ENCODE measurements at regions not wholly inside any gene's neighbourhood (a gene's known extent, or its start where the extent isn't known, plus 50 kb on each side); places are given as distances from the start of the nearest gene placed in this dataset.
A peak's percentile ranks its signal among the peaks of the same experiment; 100 is the strongest.
"Not testable (repeated sequence)": the region's sequence is repeated elsewhere in the genome, so short reads cannot be mapped to it uniquely, and the experiment has no call there.

- H3K27ac Mint-ChIP-seq = peak overlapping the region; percentile 50
- H3K27me3 Mint-ChIP-seq = peaks cover 4% of the 10 kb centered on the region
- no peaks in the 10 kb centered on the region for H3K36me3 Mint-ChIP-seq (ENCODE audit: low read depth)
- ATAC-seq (replicated peaks) = no peak
- no peak overlapping the region for H3K4me3 Mint-ChIP-seq
- H3K4me1 Mint-ChIP-seq = peaks cover 5% of the 10 kb centered on the region
- H3K9me3 Mint-ChIP-seq = no peaks in the 10 kb centered on the region
Observed at GRCh38 chr2:42977270-42978174, 185.1 kb upstream of the HAAO start.

GRCh38 chr2:42976351-42976750 is 184.0 kb upstream of the HAAO start:
- no peak for ATAC-seq (replicated peaks)
- Mint-ChIP-seq H3K4me3 (no peak overlapping the region), H3K27me3 (peaks cover 4% of the 10 kb centered on the region), H3K36me3 (ENCODE audit: low read depth) (no peaks in the 10 kb centered on the region), H3K27ac (no peak overlapping the region), H3K9me3 (no peaks in the 10 kb centered on the region), H3K4me1 (peaks cover 8% of the 10 kb centered on the region)

GRCh38 chr2:42974721-42975717 is 182.6 kb upstream of the HAAO start:
- Mint-ChIP-seq H3K36me3 (ENCODE audit: low read depth) (no peaks in the 10 kb centered on the region), H3K27ac (no peak overlapping the region), H3K27me3 (peaks cover 4% of the 10 kb centered on the region), H3K4me1 (peaks cover 8% of the 10 kb centered on the region), H3K4me3 (no peak overlapping the region), H3K9me3 (no peaks in the 10 kb centered on the region)
- ATAC-seq (replicated peaks) = no peak

DNA sequence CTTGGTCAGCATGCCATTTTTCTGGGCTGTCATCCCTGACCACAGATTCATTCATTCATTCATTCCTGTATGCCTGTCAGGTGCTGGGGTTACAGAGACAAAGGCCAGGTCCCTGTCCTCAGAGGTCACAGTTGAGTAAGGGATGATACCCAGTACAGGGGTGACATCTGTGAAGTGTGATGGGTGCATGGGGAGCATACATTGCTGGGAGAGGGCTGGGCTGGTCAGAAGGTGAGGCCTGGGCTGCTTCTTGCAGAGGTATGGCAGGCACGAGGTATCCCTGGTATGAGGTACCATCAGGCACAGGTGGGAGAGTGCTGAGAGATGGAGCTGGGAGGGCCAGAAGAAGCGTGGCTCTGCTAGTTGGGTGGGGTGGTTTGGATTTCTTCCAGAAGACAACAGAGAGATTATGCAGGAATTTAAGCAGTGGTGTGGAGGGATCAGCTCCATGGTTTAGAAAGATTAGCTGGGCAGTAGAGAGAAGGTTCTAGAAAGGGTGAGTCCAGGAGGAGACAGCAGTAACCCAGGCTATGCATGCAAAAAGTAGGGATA is 181.9 kb upstream of the HAAO start:
- no peaks in the 10 kb centered on the region for H3K36me3 Mint-ChIP-seq (ENCODE audit: low read depth)
- ATAC-seq (replicated peaks) = no peak

DNA sequence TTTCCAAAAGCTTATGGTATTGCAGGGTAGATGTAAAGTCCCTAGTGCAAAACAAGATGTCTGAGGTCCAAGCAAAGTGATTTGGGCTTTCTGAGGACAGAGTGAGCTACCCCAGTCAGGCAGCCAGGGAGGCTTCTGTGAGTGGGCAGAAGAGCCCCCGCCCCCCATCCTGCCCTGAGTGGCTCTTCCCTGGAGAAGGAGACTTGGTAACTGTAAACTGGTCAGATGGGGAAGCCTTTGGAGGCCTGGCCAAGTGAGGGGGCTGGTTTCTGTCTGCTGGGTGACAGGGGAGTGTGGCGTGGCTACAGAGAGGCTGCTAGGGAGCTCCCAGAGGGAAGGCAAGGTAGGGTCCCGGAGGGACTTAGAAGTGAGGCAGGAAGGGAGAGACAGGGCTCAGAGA is 181.3 kb upstream of the HAAO start:
- Mint-ChIP-seq H3K4me3 (no peak overlapping the region), H3K27me3 (peaks cover 4% of the 10 kb centered on the region), H3K9me3 (no peaks in the 10 kb centered on the region), H3K36me3 (ENCODE audit: low read depth) (no peaks in the 10 kb centered on the region), H3K27ac (no peak overlapping the region), H3K4me1 (peaks cover 8% of the 10 kb centered on the region)
- ATAC-seq (replicated peaks) = no peak

More for the DNA sequence above, 181.9 kb upstream of the HAAO start:
- Mint-ChIP-seq H3K4me1 (peaks cover 8% of the 10 kb centered on the region), H3K27me3 (peaks cover 4% of the 10 kb centered on the region), H3K4me3 (no peak overlapping the region), H3K27ac (no peak overlapping the region), H3K9me3 (no peaks in the 10 kb centered on the region)

GRCh38 chr2:42972933-42973516 is 180.6 kb upstream of the HAAO start:
- peak; percentile 26 for ATAC-seq (replicated peaks)
- H3K27ac Mint-ChIP-seq; H3K27me3 Mint-ChIP-seq; H3K36me3 Mint-ChIP-seq (ENCODE audit: low read depth); H3K9me3 Mint-ChIP-seq; H3K4me1 Mint-ChIP-seq; H3K4me3 Mint-ChIP-seq: not testable (repeated sequence)

- no peak overlapping the region for H3K27ac Mint-ChIP-seq
- H3K36me3 Mint-ChIP-seq (ENCODE audit: low read depth) = no peaks in the 10 kb centered on the region
- H3K27me3 Mint-ChIP-seq = peaks cover 2% of the 10 kb centered on the region
- no peak overlapping the region for H3K4me3 Mint-ChIP-seq
- no peaks in the 10 kb centered on the region for H3K9me3 Mint-ChIP-seq
- H3K4me1 Mint-ChIP-seq = peaks cover 6% of the 10 kb centered on the region
- peak; percentile 64 for ATAC-seq (replicated peaks)
Observed at GRCh38 chr2:42971947-42972736, 179.8 kb upstream of the HAAO start.

DNA sequence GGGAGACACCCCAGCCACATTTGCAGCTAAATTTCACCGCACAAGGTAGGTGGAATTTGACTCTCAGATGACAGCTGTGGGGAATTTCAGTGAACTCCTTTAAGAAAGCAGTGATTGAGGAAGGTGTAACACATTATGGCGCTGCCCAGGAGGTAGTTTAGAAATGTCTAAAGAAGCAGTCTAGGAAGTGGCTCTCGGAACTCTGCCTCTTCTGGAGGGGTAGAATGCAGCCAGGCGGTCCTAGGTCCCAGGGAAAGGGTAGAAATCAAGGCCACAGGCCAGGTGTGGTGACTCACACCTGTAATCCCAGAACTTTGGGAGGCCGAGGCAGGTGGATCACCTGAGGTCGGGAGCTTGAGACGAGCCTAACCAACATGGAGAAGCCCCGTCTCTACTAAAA is 179.0 kb upstream of the HAAO start:
- H3K27me3 Mint-ChIP-seq = no peaks in the 10 kb centered on the region
- H3K36me3 Mint-ChIP-seq (ENCODE audit: low read depth) = no peaks in the 10 kb centered on the region
- ATAC-seq (replicated peaks) = no peak
- peaks cover 3% of the 10 kb centered on the region for H3K4me1 Mint-ChIP-seq
- no peak overlapping the region for H3K27ac Mint-ChIP-seq
- no peaks in the 10 kb centered on the region for H3K9me3 Mint-ChIP-seq
- H3K4me3 Mint-ChIP-seq = no peak overlapping the region

- no peak overlapping the region for H3K27ac Mint-ChIP-seq
- no peaks in the 10 kb centered on the region for H3K27me3 Mint-ChIP-seq
- no peak overlapping the region for H3K4me3 Mint-ChIP-seq
Observed at GRCh38 chr2:42970151-42970550, 177.8 kb upstream of the HAAO start.

GRCh38 chr2:42969231-42970150 is 177.1 kb upstream of the HAAO start:
- Mint-ChIP-seq H3K27me3 (no peaks in the 10 kb centered on the region), H3K4me1 (peaks cover 3% of the 10 kb centered on the region), H3K4me3 (no peak overlapping the region), H3K36me3 (ENCODE audit: low read depth) (no peaks in the 10 kb centered on the region), H3K27ac (no peak overlapping the region), H3K9me3 (no peaks in the 10 kb centered on the region)
- no peak for ATAC-seq (replicated peaks)

More at GRCh38 chr2:42970151-42970550, 177.8 kb upstream of the HAAO start:
- Mint-ChIP-seq H3K9me3 (no peaks in the 10 kb centered on the region), H3K36me3 (ENCODE audit: low read depth) (no peaks in the 10 kb centered on the region), H3K4me1 (peaks cover 3% of the 10 kb centered on the region)
- no peak for ATAC-seq (replicated peaks)

- H3K27ac Mint-ChIP-seq = no peak overlapping the region
- peaks cover 3% of the 10 kb centered on the region for H3K4me1 Mint-ChIP-seq
- ATAC-seq (replicated peaks) = no peak
- peaks cover under 1% of the 10 kb centered on the region for H3K27me3 Mint-ChIP-seq
- H3K9me3 Mint-ChIP-seq = no peaks in the 10 kb centered on the region
- H3K4me3 Mint-ChIP-seq = no peak overlapping the region
- no peaks in the 10 kb centered on the region for H3K36me3 Mint-ChIP-seq (ENCODE audit: low read depth)
Observed at GRCh38 chr2:42967959-42968674, 175.7 kb upstream of the HAAO start.

GRCh38 chr2:42965910-42966309 is 173.5 kb upstream of the HAAO start:
- Mint-ChIP-seq H3K27me3 (peaks cover 9% of the 10 kb centered on the region), H3K27ac (no peak overlapping the region)
- ATAC-seq (replicated peaks) = no peak

More at GRCh38 chr2:42965910-42966309, 173.5 kb upstream of the HAAO start:
- H3K4me3 Mint-ChIP-seq = no peak overlapping the region
- H3K36me3 Mint-ChIP-seq (ENCODE audit: low read depth) = no peaks in the 10 kb centered on the region
- no peaks in the 10 kb centered on the region for H3K4me1 Mint-ChIP-seq
- H3K9me3 Mint-ChIP-seq = no peaks in the 10 kb centered on the region

Measured in activated T-helper 17 cell treated with anti-CD3 and anti-CD28 coated beads, Interleukin-2, amount 50 U/mL, for 72 hours (primary cell).